Endothelial cell of umbilical vein (primary cell): ENCODE measurements at regions not wholly inside any gene's neighbourhood (a gene's known extent, or its start where the extent isn't known, plus 50 kb on each side); places are given as distances from the start of the nearest gene placed in this dataset.
A peak's percentile ranks its signal among the peaks of the same experiment; 100 is the strongest.

Experiments used
- BruUV-seq: library from RNA; stranded (reverse); fragments of 400-500 nt; replicated peaks from 2 replicates; lab custom pipeline; 2021; lab: Mats Ljungman, UMichigan
- CTCF ChIA-PET: fragments of 300-600, 350-600 bp; sonication (Branson Sonifier 250); formaldehyde crosslinking; loops from one replicate; lab custom pipeline; 2021; ENCODE audit warnings: antibody characterized with exemption, inconsistent platforms; lab: Charles Lee
- POLR2A ChIA-PET: fragments of 300-600, 350-600 bp; sonication (Branson Sonifier 250); formaldehyde crosslinking; loops from one replicate; lab custom pipeline; 2021; ENCODE audit warnings: antibody characterized with exemption, inconsistent platforms; lab: Charles Lee
- DNase-seq: peaks from one replicate; pipeline ENCODE4 v3.0.0-alpha.2; 2011; ENCODE audit warnings: low read depth, low spot score
- FAIRE-seq: peaks from 2 replicates; lab custom pipeline; 2011; peaks lifted over from hg19 to GRCh38; lab: Jason Lieb, UNC
- H2AFZ ChIP-seq: 2 replicates; pipeline ENCODE4 v1.6.0; 2012; ENCODE audit warnings: low read depth, low read length, control low read depth, inconsistent platforms
- H3K27ac ChIP-seq: 2 replicates; pipeline ENCODE4 v1.5.1; 2011; ENCODE audit warnings: low read depth, mild to moderate bottlenecking, control low read depth, low read length, moderate library complexity; ENCODE audit not compliant: insufficient read depth
- H3K27me3 ChIP-seq, 2 experiments: 2 replicates each; pipeline versions ENCODE4 v1.6.0 to v1.6.1; 2011; ENCODE audit warnings: low read length in 2 of 2, mixed read lengths in 1 of 2; ENCODE audit not compliant: control insufficient read depth in 2 of 2, insufficient read depth in 2 of 2
- H3K36me3 ChIP-seq, 2 experiments: 2 replicates in 1 of 2; 3 replicates in 1 of 2; pipeline ENCODE4 v1.5.1; 2011; ENCODE audit warnings: low read length in 2 of 2, mild to moderate bottlenecking in 1 of 2, moderate library complexity in 1 of 2; ENCODE audit not compliant: control insufficient read depth in 2 of 2, insufficient read depth in 2 of 2; ENCODE audit errors: extremely low read depth in 1 of 2
- H3K4me1 ChIP-seq: 3 replicates; pipeline ENCODE4 v1.5.1; 2011; ENCODE audit warnings: mild to moderate bottlenecking, low read length; ENCODE audit not compliant: control insufficient read depth, insufficient read depth; ENCODE audit errors: extremely low read depth
- H3K4me2 ChIP-seq: 2 replicates; pipeline ENCODE4 v1.6.1; 2011; ENCODE audit warnings: low read length, control low read depth, mixed read lengths; ENCODE audit not compliant: insufficient read depth
- H3K4me3 ChIP-seq, 3 experiments: fragments of 200-600 bp in 1 of 3; sonication (generic), shearing (Covaris generic) in 1 of 3; replicated peaks in 1 of 3; 2 replicates each; pipeline ENCODE4 v1.5.1; 2011 to 2016; ENCODE audit warnings: control low read depth in 3 of 3, low read length in 3 of 3, mild to moderate bottlenecking in 2 of 3, inconsistent platforms in 1 of 3, low read depth in 1 of 3, moderate library complexity in 1 of 3; ENCODE audit not compliant: insufficient read depth in 1 of 3
- H3K79me2 ChIP-seq: 2 replicates; pipeline ENCODE4 v1.6.0; 2012; ENCODE audit warnings: low read length, inconsistent platforms; ENCODE audit not compliant: control insufficient read depth, insufficient read depth
- H3K9ac ChIP-seq: replicated peaks from 2 replicates; pipeline ENCODE3; 2011; ENCODE audit warnings: low read length, control low read depth; ENCODE audit not compliant: insufficient read depth; ENCODE audit errors: extremely low read depth
- H3K9me1 ChIP-seq: replicated peaks from 3 replicates; pipeline ENCODE4 v1.6.0; 2011; ENCODE audit warnings: mild to moderate bottlenecking, low read length; ENCODE audit not compliant: control insufficient read depth, insufficient read depth; ENCODE audit errors: extremely low read depth
- H3K9me3 ChIP-seq: replicated peaks from 2 replicates; pipeline ENCODE4 v1.5.1; 2012; ENCODE audit warnings: low read length, inconsistent platforms; ENCODE audit not compliant: control insufficient read depth, insufficient read depth
- H4K20me1 ChIP-seq: replicated peaks from 2 replicates; pipeline ENCODE3; 2011; ENCODE audit warnings: mild to moderate bottlenecking, low read length; ENCODE audit not compliant: control insufficient read depth, insufficient read depth; ENCODE audit errors: extremely low read depth
- CTCF ChIP-seq, 2 donors: IDR thresholded peaks; 1 replicate in 1 of 2; 2 replicates in 1 of 2; pipeline ENCODE4 v1.5.1; 2011; ENCODE audit warnings: low read length in 2 of 2, mild to moderate bottlenecking in 2 of 2, moderate library complexity in 2 of 2, control low read depth in 1 of 2, inconsistent platforms in 1 of 2, low read depth in 1 of 2; ENCODE audit not compliant: insufficient read depth in 1 of 2; ENCODE audit errors: extremely low read depth in 1 of 2
- EZH2 ChIP-seq: IDR thresholded peaks from 2 replicates; pipeline ENCODE4 v1.6.1; 2012; ENCODE audit warnings: borderline replicate concordance, low read depth, mild to moderate bottlenecking, moderate library complexity, low read length, inconsistent platforms; ENCODE audit not compliant: severe bottlenecking
- FOS ChIP-seq: IDR thresholded peaks from 2 replicates; pipeline ENCODE4 v1.6.1; 2011; ENCODE audit warnings: mild to moderate bottlenecking, low read length, moderate library complexity, borderline replicate concordance; ENCODE audit not compliant: insufficient read depth
- GATA2 ChIP-seq: IDR thresholded peaks from 2 replicates; pipeline ENCODE4 v1.7.0; 2011; ENCODE audit warnings: low read depth, mild to moderate bottlenecking, moderate library complexity, mixed read lengths, low read length; ENCODE audit not compliant: insufficient read length, insufficient read depth
- JUN ChIP-seq: IDR thresholded peaks from 2 replicates; pipeline ENCODE4 v1.6.1; 2011; ENCODE audit warnings: borderline replicate concordance, low read depth; ENCODE audit not compliant: insufficient read length, insufficient read depth
- MAX ChIP-seq: IDR thresholded peaks from 2 replicates; pipeline ENCODE4 v1.6.1; 2011; ENCODE audit not compliant: insufficient read depth, insufficient read length
- MYC ChIP-seq: IDR thresholded peaks from one replicate; pipeline ENCODE4 v1.6.1; 2011; ENCODE audit warnings: mild to moderate bottlenecking, low read depth, low read length
- POLR2A ChIP-seq: IDR thresholded peaks from 2 replicates; pipeline ENCODE4 v1.6.1; 2012; ENCODE audit warnings: low read depth, mild to moderate bottlenecking, control low read depth, low read length
- POLR2AphosphoS5 ChIP-seq: IDR thresholded peaks from 2 replicates; pipeline ENCODE4 v1.6.1; 2012; ENCODE audit warnings: low read depth, mild to moderate bottlenecking, control low read depth, low read length, moderate library complexity; ENCODE audit not compliant: insufficient read depth
- dilution Hi-C: fragments of 300-500 bp; cut with MboI; formaldehyde crosslinking; loops from one replicate; pipeline ENCODE4 v1.15.0; 2019; ENCODE audit warnings: low sequenced_read_pairs; ENCODE audit not compliant: extremely low pct_ligation_motif_present
- intact Hi-C: fragments of 100-400 bp; cut with micrococcal nuclease; formaldehyde crosslinking; loops from one replicate; pipeline ENCODE4 v1.10.0; 2022

GRCh38 chr2:189267925-189268579, 88.5 kb upstream of the COL5A2 start:
- Histone ChIP-seq H2AFZ (no peak overlapping the region), H3K79me2 (no peaks in the 10 kb centered on the region), H3K9ac (no peak overlapping the region), H3K27me3 (no peaks in the 10 kb centered on the region), H3K27ac (no peak overlapping the region), H3K9me3 (no peaks in the 10 kb centered on the region), H3K9me1 (no peaks in the 10 kb centered on the region), H3K4me2 (no peak overlapping the region), H3K4me1 (no peaks in the 10 kb centered on the region), H3K36me3 (no peaks in the 10 kb centered on the region), H4K20me1 (no peaks in the 10 kb centered on the region), H3K4me3 (no peak overlapping the region)
- TF ChIP-seq EZH2 (no peak), POLR2A (no peak), MYC (no peak), MAX (no peak), CTCF (IDR thresholded peaks at IDR 0.05; ENCODE audit: extremely low read depth in 1 of 2, insufficient read depth in 1 of 2, low read depth in 1 of 2, low read length in 2 of 2) (no peak), POLR2AphosphoS5 (no peak), GATA2 (no peak), JUN (no peak), FOS (no peak)
- ChIA-PET POLR2A (no interaction called here), CTCF (interaction anchor here (1.0 kb wide), 1 partner anchor 20 kb away, joined by 3 read pairs; no protein-coding TSS in a partner anchor)
- intact Hi-C loops, result no loop called here
- BruUV-seq, result no TSS peak
- FAIRE-seq (no peak), DNase-seq (peak; percentile 5)
- dilution Hi-C loops, result no loop called here
